CD14-positive monocyte (primary cell): ENCODE measurements at regions not wholly inside any gene's neighbourhood (a gene's known extent, or its start where the extent isn't known, plus 50 kb on each side); places are given as distances from the start of the nearest gene placed in this dataset.

Experiments
- DNase-seq, 3 donors: peaks; one replicate each; pipeline ENCODE4 v3.0.0-alpha.2; 2011 to 2022
- H2AFZ ChIP-seq: 2 replicates; pipeline ENCODE4 v1.6.0; 2012; ENCODE audit warnings: mild to moderate bottlenecking, low read depth, low read length, inconsistent platforms; ENCODE audit not compliant: insufficient read depth, poor library complexity, severe bottlenecking
- H3K27ac ChIP-seq, 2 donors: 1 replicate in 1 of 2; 2 replicates in 1 of 2; pipeline ENCODE4 v1.5.1; 2012 to 2013; ENCODE audit warnings: low read length in 2 of 2, control low read depth in 1 of 2, inconsistent platforms in 1 of 2, low read depth in 1 of 2, mild to moderate bottlenecking in 1 of 2
- H3K27me3 ChIP-seq, 2 donors: one replicate each; pipeline versions ENCODE4 v1.6.0 to v1.6.1; 2011 to 2013; ENCODE audit warnings: low read length in 2 of 2; ENCODE audit not compliant: control insufficient read depth in 2 of 2, insufficient read depth in 2 of 2
- H3K36me3 ChIP-seq, 2 donors: replicated peaks in 1 of 2; 1 replicate in 1 of 2; 2 replicates in 1 of 2; pipeline versions ENCODE4 v1.5.1 to v1.6.1; 2012 to 2013; ENCODE audit warnings: low read length in 2 of 2, control low read depth in 1 of 2, inconsistent platforms in 1 of 2, mild to moderate bottlenecking in 1 of 2; ENCODE audit not compliant: insufficient read depth in 2 of 2, control insufficient read depth in 1 of 2
- H3K4me1 ChIP-seq, 2 donors: 1 replicate in 1 of 2; 2 replicates in 1 of 2; pipeline versions ENCODE4 v1.5.1 to v1.6.1; 2012 to 2013; ENCODE audit warnings: low read length in 2 of 2, control low read depth in 1 of 2, inconsistent platforms in 1 of 2, mild to moderate bottlenecking in 1 of 2, moderate library complexity in 1 of 2; ENCODE audit not compliant: insufficient read depth in 2 of 2, control insufficient read depth in 1 of 2
- H3K4me2 ChIP-seq: replicated peaks from 2 replicates; pipeline ENCODE3; 2012; ENCODE audit warnings: low read length, moderate library complexity, mild to moderate bottlenecking; ENCODE audit not compliant: poor library complexity, severe bottlenecking; ENCODE audit errors: extremely low read depth
- H3K4me3 ChIP-seq, 3 experiments: fragments of 200-600 bp in 1 of 3; sonication (generic) in 1 of 3; replicated peaks in 1 of 3; 1 replicate in 2 of 3; 2 replicates in 1 of 3; pipeline ENCODE4 v1.5.1; 2011 to 2013; ENCODE audit warnings: low read length in 3 of 3, mild to moderate bottlenecking in 3 of 3, control low read depth in 2 of 3, low read depth in 2 of 3, inconsistent platforms in 1 of 3, moderate library complexity in 1 of 3
- H3K79me2 ChIP-seq: 2 replicates; pipeline ENCODE4 v1.6.0; 2012; ENCODE audit warnings: mild to moderate bottlenecking, control low read depth, inconsistent platforms, low read length, moderate library complexity; ENCODE audit not compliant: insufficient read depth
- H3K9ac ChIP-seq: 2 replicates; pipeline ENCODE4 v1.6.0; 2017; ENCODE audit warnings: low read length, mild to moderate bottlenecking; ENCODE audit not compliant: insufficient read depth, poor library complexity, severe bottlenecking
- H3K9me3 ChIP-seq, 2 donors: replicated peaks in 1 of 2; 1 replicate in 1 of 2; 2 replicates in 1 of 2; pipeline versions ENCODE4 v1.5.1 to v1.6.1; 2012 to 2013; ENCODE audit warnings: low read length in 2 of 2, control low read depth in 1 of 2; ENCODE audit not compliant: control insufficient read depth in 1 of 2, insufficient read depth in 1 of 2
- H4K20me1 ChIP-seq: 2 replicates; pipeline ENCODE4 v1.6.0; 2012; ENCODE audit warnings: mild to moderate bottlenecking, low read length, control low read depth, moderate library complexity; ENCODE audit not compliant: insufficient read depth
- H3K27ac Mint-ChIP-seq, 7 donors: one replicate each; pipeline ENCODE4 v1.8.0; 2020; ENCODE audit warnings: mild to moderate bottlenecking in 7 of 7, mixed read lengths in 7 of 7, moderate library complexity in 6 of 7, inconsistent platforms in 2 of 7
- H3K27me3 Mint-ChIP-seq, 3 donors: one replicate each; pipeline ENCODE4 v1.8.0; 2021 to 2022; ENCODE audit warnings: low read depth in 3 of 3, mild to moderate bottlenecking in 3 of 3, mixed read lengths in 3 of 3, moderate library complexity in 3 of 3, inconsistent platforms in 1 of 3
- H3K36me3 Mint-ChIP-seq, 2 donors: one replicate each; pipeline ENCODE4 v1.8.0; 2020; ENCODE audit warnings: mixed read lengths in 2 of 2, inconsistent platforms in 1 of 2, mild to moderate bottlenecking in 1 of 2
- H3K4me1 Mint-ChIP-seq: one replicate; pipeline ENCODE4 v1.8.0; 2020; ENCODE audit warnings: mild to moderate bottlenecking, mixed read lengths
- H3K4me3 Mint-ChIP-seq, 2 donors: one replicate each; pipeline ENCODE4 v1.8.0; 2020; ENCODE audit warnings: mild to moderate bottlenecking in 2 of 2, mixed read lengths in 2 of 2, moderate library complexity in 1 of 2
- H3K9me3 Mint-ChIP-seq, 7 donors: one replicate each; pipeline ENCODE4 v1.8.0; 2020 to 2022; ENCODE audit warnings: mixed read lengths in 7 of 7, mild to moderate bottlenecking in 6 of 7, moderate library complexity in 6 of 7, inconsistent platforms in 2 of 7
- CTCF ChIP-seq: fragments of 200-600 bp; IDR thresholded peaks from one replicate; pipeline ENCODE4 v1.8.0; 2022; ENCODE audit warnings: antibody characterized with exemption, mild to moderate bottlenecking
- WGBS: methylation state at CpG from one replicate; pipeline ENCODE4 v1.1.5; 2013; ENCODE audit warnings: missing lambda C conversion rate; ENCODE audit not compliant: insufficient coverage; 5-methylcytosine and 5-hydroxymethylcytosine counted together
- intact Hi-C, 2 donors: fragments of 100-400 bp; cut with micrococcal nuclease; formaldehyde crosslinking; loops; one replicate each; pipeline versions ENCODE4 v1.15.0 to v1.15.1; 2023

DNA sequence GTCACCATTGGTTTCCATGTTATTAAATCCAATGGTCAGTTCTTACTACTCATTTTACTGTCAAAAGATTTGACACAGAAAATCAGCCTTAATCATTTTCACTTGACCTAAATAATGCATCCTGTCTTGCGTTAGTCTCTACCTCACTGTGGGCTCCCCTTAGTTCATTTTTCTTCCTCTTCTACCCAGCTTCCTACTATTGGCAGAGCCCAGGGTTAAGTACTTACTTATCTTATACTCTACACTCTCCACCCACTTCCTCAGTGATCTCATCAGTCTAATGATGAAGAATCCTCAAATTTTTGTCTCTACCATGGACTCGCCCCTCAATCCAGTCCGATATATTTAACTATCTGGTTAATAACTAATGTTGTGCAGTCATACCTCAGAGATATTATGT, 735.9 kb downstream of the KCNT2 start:
- Histone ChIP-seq H3K9ac (no peak overlapping the region), H4K20me1 (no peaks in the 10 kb centered on the region), H2AFZ (no peak overlapping the region), H3K27ac (no peak overlapping the region), H3K79me2 (no peaks in the 10 kb centered on the region), H3K9me3 (no peaks in the 10 kb centered on the region), H3K27me3 (no peaks in the 10 kb centered on the region), H3K4me2 (no peak overlapping the region), H3K4me1 (no peaks in the 10 kb centered on the region), H3K4me3 (no peak overlapping the region), H3K36me3 (no peaks in the 10 kb centered on the region)
- no peak for TF ChIP-seq CTCF
- no peak for DNase-seq
- Mint-ChIP-seq H3K4me1 (no peaks in the 10 kb centered on the region), H3K27ac (no peak overlapping the region), H3K27me3 (peaks cover 0 to 1% (median 0%) of the 10 kb centered on the region in 3 donors), H3K4me3 (no peak overlapping the region), H3K9me3 (peaks cover 0 to 6% (median 3%) of the 10 kb centered on the region in 7 donors), H3K36me3 (no peaks in the 10 kb centered on the region)
- intact Hi-C loops: no loop called here
- WGBS: 0% methylated on average over 1 of the region's 3 CpGs

- no peak for DNase-seq
- no peaks in the 10 kb centered on the region for H3K27me3 ChIP-seq
- H3K27ac ChIP-seq: no peak overlapping the region
- no peak overlapping the region for H3K4me2 ChIP-seq
- H2AFZ ChIP-seq: no peak overlapping the region
- H3K9ac ChIP-seq: no peak overlapping the region
- H3K4me3 Mint-ChIP-seq: no peak overlapping the region
- peaks cover 0 to 1% (median 0%) of the 10 kb centered on the region in 3 donors for H3K27me3 Mint-ChIP-seq
- H4K20me1 ChIP-seq: no peaks in the 10 kb centered on the region
- TF ChIP-seq CTCF: no peak
- H3K36me3 Mint-ChIP-seq: no peaks in the 10 kb centered on the region
- intact Hi-C loops: no loop called here
- no peaks in the 10 kb centered on the region for H3K4me1 ChIP-seq
- H3K79me2 ChIP-seq: no peaks in the 10 kb centered on the region
- H3K9me3 ChIP-seq: no peaks in the 10 kb centered on the region
- no peaks in the 10 kb centered on the region for H3K4me1 Mint-ChIP-seq
- H3K27ac Mint-ChIP-seq: no peak overlapping the region
- peaks cover 0 to 3% (median 0%) of the 10 kb centered on the region in 7 donors for H3K9me3 Mint-ChIP-seq
- no peak overlapping the region for H3K4me3 ChIP-seq
- H3K36me3 ChIP-seq: no peaks in the 10 kb centered on the region
Observed at GRCh38 chr1:195867638-195868037, 740.6 kb downstream of the KCNT2 start.
